ENCODE measurements at regions not wholly inside any gene's neighbourhood (a gene's known extent, or its start where the extent isn't known, plus 50 kb on each side); places are given as distances from the start of the nearest gene placed in this dataset.

DNA sequence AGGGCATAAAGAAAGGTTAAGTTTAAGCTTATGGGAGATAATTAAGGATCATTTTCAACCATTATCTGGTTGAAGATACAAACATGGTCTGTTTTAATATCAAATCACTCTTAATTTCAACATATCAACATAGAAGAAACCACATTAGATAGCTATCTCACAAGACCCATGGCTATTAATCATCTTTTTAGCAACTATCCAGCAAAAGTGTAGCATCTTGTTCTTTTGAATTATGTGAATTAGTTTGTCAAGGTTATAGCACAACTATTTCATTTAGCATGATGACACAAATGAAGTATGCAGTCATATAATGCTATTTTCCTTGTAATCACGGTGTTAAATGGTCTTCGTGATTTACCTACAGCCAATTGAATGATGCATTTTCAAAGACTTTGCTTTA lies 58.9 kb upstream of the PPP1R9A start:
- TF ChIP-seq, protein P1, sequence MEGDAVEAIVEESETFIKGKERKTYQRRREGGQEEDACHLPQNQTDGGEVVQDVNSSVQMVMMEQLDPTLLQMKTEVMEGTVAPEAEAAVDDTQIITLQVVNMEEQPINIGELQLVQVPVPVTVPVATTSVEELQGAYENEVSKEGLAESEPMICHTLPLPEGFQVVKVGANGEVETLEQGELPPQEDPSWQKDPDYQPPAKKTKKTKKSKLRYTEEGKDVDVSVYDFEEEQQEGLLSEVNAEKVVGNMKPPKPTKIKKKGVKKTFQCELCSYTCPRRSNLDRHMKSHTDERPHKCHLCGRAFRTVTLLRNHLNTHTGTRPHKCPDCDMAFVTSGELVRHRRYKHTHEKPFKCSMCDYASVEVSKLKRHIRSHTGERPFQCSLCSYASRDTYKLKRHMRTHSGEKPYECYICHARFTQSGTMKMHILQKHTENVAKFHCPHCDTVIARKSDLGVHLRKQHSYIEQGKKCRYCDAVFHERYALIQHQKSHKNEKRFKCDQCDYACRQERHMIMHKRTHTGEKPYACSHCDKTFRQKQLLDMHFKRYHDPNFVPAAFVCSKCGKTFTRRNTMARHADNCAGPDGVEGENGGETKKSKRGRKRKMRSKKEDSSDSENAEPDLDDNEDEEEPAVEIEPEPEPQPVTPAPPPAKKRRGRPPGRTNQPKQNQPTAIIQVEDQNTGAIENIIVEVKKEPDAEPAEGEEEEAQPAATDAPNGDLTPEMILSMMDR (IDR thresholded peaks at IDR 0.05 in 2 of 3, conservative IDR thresholded peaks at IDR 0.05 in 1 of 3; ENCODE audit: borderline replicate concordance in 1 of 3, insufficient read depth in 1 of 3, low read depth in 2 of 3, low read length in 2 of 3): no peak
- TF ChIP-seq POLR2A (IDR thresholded peaks at IDR 0.05; ENCODE audit: borderline replicate concordance, extremely low read depth, insufficient read depth, insufficient read length): no peak

Measured in HCT116 (cell line).